ENCODE measurements at regions not wholly inside any gene's neighbourhood (a gene's known extent, or its start where the extent isn't known, plus 50 kb on each side); places are given as distances from the start of the nearest gene placed in this dataset.

DNA sequence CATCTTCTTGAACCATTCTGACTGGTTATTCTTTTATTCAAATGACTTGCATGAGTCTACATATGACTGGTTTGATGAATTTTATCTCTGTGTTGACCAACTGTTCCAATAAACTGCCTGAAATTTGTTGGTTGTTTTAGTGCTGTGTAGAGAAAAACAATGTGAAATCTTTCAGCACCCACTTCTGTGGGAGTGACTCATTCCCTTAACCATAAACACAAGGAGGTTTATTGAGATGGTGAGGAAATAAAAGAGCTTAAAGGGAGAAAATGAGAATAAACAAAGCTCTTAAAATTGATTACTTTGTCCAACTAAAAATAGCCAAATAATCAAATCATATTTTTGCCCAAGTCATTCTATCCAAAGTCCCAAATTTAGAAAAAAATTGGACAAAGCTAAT is 341.1 kb downstream of the TGFB2 start:
- DNase-seq: no peak

GRCh38 chr1:218686761-218687160 is 341.6 kb downstream of the TGFB2 start:
- no peak for DNase-seq

DNA sequence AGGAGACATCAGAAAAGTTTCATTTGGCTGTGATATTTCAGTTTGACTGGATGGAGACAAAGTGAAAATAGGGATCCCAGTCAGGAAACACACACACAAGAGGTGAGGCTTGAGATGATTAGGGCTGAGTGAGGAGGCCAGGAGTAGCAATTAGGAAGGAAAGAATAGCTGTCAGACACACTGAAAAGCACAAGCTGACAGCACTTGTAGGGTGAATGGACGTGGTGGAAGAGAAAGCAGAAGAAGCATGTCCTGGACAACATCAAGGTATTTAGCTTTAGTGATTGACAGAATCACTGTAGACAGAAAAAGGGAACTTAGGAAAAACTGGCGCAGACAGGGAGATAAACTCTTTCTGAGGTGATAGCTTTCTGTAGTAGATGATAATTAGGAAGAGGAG is 347.7 kb downstream of the TGFB2 start:
- no peak for DNase-seq

GRCh38 chr1:218693599-218693998 is 348.5 kb downstream of the TGFB2 start:
- DNase-seq: no peak

DNA sequence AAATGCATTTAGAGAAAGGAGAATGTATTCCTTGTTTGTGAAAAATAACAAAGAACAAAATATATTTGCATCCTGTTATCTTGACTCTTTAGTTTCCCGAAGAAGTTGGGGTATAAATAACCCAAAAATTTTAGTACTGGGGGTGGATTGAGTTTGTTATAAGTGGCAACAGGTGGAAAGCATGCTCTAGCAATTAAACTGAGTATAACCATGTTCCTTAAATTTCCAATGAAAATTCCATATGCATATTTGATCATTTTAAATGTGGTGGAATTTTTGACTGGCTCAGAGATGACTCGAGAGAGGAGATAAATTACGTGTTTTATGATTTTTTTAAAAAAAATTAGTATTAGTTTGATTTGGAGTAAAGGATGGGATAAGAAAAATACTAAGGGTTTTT is 348.9 kb downstream of the TGFB2 start:
- no peak for DNase-seq

DNA sequence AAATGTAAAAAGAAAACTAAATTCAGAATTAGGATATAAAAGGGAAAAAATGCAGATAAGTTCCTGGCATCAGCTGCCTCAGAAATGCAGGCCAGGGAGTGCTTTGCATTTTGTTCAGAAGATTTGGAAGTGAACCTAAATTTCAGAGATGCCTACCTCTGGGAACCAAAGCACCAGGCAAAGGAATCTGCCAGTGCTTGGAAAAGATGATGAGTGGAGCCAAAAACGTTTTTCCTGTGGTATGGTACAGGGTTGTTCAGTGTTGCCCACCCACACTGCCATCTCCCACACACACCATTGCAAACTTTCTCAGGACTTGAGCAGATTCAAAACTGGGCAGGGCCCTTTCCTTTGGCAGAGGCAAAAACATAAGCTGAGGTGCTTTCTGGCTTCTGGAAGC is 349.5 kb downstream of the TGFB2 start:
- no peak for DNase-seq

- no peak for DNase-seq
Observed at GRCh38 chr1:218695525-218695924, 350.4 kb downstream of the TGFB2 start.

DNA sequence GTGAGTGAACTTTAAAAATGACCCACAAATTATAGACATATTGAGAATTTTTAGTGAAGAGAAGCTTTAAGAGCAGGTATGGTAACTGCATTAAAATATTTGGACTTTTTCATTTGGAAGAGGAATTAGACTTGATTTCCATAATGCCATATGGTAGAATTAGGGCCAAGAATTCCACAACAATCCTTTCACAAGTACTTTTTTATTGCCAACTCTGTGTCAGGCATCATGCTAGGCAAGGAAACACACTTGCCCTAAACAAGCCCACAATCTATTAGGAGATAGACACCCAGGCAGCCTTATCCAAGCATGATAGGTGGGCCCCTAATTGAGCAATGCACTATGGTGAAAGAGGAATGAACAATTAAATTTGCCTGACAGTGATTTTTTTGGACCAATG is 353.0 kb downstream of the TGFB2 start:
- DNase-seq: no peak

DNA sequence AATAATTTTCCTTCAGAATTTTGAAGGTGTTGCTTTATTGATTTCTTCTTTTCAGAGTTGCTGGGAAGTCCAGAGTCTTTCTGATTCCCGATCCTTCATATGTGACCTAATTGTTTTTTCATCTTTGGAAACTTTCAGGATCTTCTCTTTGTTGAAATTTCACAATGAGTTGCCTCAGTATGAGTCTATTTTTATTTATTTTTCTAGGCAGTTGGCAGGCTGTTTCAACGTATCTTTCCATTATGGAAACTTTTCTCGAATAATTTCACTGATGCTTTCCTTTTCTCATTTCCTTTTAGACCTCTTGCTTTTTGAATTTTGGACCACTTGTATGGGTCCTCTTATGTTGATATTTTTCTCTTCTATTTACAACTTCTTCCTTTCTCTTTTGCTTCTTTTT is 354.3 kb downstream of the TGFB2 start:
- no peak for DNase-seq

DNA sequence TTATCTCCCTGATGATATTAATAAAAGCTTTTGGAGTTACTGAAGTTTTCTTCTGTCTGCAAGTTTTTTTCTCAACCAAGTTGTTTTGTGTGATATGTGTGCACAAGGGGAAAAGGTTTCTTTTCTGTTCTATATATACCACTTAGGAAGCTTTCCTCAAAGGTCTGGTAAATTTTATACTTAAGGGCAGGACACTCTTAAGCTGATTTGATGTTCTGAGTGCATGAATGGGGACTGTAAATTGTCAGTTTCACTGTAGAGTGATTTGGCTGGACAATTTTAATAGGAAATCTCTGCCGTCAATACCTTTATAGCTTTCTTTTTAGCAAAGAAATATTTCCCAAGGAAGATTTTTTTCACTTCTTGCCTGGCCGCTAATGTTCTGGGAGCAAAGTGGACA is 354.7 kb downstream of the TGFB2 start:
- no peak for DNase-seq

- DNase-seq: no peak
Observed at GRCh38 chr1:218700666-218701065, 355.5 kb downstream of the TGFB2 start.

DNA sequence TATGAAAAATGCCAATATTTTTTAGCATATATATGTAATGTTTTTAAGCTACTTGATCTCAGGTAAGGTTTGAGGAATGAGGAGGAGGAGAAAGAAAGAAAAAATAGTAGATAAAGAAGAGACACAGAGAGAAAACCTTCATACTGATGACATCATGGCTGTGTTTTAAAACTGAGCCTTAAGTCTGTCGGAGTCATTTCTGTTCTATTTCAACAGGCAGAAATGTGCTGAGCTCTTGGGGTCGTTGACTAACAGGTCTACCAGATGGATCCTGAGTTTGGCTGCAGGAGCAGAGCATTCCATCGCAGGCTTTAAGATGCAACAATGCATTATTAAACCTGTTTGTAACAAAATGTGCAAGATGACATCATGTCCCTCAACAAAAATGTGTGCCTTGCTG is 356.0 kb downstream of the TGFB2 start:
- DNase-seq: no peak

- no peak for DNase-seq
Observed at GRCh38 chr1:218702775-218703174, 357.6 kb downstream of the TGFB2 start.

- DNase-seq: no peak
Observed at GRCh38 chr1:218703836-218704235, 358.7 kb downstream of the TGFB2 start.

DNA sequence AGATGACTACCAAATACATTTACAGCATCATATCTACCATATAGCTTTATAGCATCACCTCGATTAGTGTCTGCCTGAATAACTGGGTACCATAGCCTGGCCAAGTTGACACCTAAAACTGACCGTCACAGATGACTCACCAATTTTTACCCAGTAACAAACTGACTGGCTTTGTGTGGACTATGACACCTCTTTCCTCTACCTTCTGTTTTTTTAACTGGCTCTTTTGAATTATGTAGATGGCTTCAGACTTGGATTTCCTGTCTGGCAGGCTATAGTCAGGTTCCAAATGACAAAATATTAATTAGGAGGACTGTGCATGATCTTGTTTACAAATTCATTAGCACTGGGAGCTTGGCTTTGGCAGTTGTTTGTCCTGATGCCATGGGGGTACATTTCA is 360.3 kb downstream of the TGFB2 start:
- DNase-seq: no peak

- DNase-seq: no peak
Observed at GRCh38 chr1:218705911-218706893, 361.1 kb downstream of the TGFB2 start.

- DNase-seq: no peak
Observed at GRCh38 chr1:218711001-218711400, 365.9 kb downstream of the TGFB2 start.

GRCh38 chr1:218711884-218712674 is 366.9 kb downstream of the TGFB2 start:
- DNase-seq: no peak

GRCh38 chr1:218712677-218713076 is 367.5 kb downstream of the TGFB2 start:
- DNase-seq: no peak

- DNase-seq: no peak
Observed at GRCh38 chr1:218715961-218716669, 371.0 kb downstream of the TGFB2 start.

GRCh38 chr1:218717575-218717974 is 372.4 kb downstream of the TGFB2 start:
- no peak for DNase-seq

GRCh38 chr1:218718206-218718605 is 373.1 kb downstream of the TGFB2 start:
- DNase-seq: peak; percentile 11

DNA sequence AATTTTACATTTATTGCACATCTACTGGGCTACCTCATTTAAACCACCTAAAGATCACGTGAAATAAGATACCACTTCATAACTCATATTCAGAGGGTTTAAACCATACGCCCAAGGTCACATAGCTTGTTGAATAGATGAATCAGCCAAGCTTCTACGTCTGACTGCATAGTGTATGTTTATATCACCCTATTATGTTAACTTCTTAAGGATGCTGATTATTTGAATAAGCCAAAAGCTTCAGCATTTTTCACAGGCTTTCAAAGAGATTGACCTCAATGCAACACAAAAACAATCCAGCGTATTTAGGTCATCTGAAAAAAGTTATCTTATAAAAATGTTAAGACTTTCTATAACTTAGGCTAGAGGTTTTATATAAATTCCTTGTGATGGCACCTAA is 373.8 kb downstream of the TGFB2 start:
- no peak for DNase-seq

Measured in midbrain (tissue), 1 donor.